ENCODE measurements at regions not wholly inside any gene's neighbourhood (a gene's known extent, or its start where the extent isn't known, plus 50 kb on each side); places are given as distances from the start of the nearest gene placed in this dataset.

DNA sequence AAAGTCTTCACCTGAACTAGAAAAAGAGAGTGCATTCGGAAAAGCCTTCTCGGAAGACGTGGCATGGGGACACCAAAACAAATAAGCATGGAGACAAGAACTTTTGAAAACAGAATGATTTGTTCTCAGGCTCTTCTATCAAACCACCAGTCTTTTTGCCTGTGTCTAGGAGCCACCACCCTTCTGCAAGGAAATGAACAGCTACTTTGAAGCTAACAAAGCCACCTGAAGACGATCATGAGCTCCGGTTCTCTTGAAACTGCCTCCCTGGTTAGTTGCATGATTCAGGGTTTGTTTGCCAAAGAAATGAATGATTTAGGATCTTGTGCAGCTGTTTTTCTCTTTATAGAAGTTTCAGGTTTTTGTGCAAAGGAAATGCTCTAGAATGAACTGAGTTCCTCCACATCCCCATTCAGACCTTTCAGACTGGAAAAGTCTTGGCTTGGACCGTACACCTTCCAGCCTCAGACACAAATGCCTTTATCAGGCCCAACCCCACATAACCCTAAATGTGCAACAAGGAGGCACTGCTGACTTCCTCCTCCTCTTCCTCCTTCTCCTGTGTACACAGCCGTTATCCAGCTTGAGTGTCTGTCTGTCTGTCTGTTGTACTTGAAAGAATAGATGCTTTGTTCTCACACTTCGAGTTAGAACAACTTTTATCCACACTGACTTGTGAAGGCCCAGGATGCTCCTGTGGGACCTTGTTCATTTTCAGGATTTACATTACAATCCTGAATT, 334.8 kb upstream of the KLF3 start:
- no peak for TF ChIP-seq POLR2AphosphoS5 (IDR thresholded peaks at IDR 0.05)
- TF ChIP-seq, protein P1, sequence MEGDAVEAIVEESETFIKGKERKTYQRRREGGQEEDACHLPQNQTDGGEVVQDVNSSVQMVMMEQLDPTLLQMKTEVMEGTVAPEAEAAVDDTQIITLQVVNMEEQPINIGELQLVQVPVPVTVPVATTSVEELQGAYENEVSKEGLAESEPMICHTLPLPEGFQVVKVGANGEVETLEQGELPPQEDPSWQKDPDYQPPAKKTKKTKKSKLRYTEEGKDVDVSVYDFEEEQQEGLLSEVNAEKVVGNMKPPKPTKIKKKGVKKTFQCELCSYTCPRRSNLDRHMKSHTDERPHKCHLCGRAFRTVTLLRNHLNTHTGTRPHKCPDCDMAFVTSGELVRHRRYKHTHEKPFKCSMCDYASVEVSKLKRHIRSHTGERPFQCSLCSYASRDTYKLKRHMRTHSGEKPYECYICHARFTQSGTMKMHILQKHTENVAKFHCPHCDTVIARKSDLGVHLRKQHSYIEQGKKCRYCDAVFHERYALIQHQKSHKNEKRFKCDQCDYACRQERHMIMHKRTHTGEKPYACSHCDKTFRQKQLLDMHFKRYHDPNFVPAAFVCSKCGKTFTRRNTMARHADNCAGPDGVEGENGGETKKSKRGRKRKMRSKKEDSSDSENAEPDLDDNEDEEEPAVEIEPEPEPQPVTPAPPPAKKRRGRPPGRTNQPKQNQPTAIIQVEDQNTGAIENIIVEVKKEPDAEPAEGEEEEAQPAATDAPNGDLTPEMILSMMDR (IDR thresholded peaks at IDR 0.05) = no peak

All from breast epithelium (tissue), 3 donors.